ENCODE measurements at regions not wholly inside any gene's neighbourhood (a gene's known extent, or its start where the extent isn't known, plus 50 kb on each side); places are given as distances from the start of the nearest gene placed in this dataset.

DNA sequence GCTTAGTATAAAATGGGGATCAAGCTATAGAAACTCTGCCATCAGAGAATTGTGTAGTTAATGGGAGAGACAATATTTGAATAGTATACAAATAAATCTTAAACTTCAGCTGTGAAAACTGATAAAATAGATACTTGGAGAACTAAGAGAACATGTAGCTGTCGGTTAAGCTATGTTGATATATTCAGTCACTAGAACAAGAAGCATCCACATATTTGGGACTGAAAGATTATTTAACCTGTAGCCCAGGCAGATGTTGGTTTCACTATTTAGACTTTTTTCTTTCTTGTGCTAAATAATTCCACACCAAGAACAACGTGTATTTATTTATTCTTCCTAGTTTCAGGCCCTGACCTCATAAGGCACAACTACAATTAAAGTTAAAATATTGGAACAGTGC lies 521.0 kb upstream of the CCNG1 start:
- ATAC-seq: no peak
- H3K4me2 ChIP-seq: no peak overlapping the region
- H3K4me1 ChIP-seq: no peaks in the 10 kb centered on the region

DNA sequence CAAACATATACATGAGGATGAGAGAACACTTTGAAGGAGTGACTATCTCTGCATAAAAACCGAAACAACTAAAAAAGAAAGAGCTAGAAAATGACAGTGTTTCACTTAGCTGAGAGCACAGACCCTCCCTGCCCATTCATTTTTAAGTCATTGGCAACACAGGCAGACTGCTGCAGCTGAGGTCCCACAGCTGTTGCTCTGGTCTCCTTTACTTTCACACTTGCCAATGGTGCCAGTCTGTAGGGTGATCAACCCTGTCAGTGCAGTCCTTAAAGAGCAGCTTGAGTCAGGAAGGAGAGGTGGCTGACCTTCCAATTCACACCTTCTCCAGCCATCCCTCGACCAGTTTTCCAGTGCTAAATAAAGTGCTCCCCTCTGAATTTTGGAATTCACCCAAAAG lies 508.3 kb upstream of the CCNG1 start:
- H3K9me3 ChIP-seq: no peaks in the 10 kb centered on the region
- H3K4me1 ChIP-seq: no peaks in the 10 kb centered on the region
- no peak overlapping the region for H3K4me2 ChIP-seq
- TF ChIP-seq MAZ (IDR thresholded peaks at IDR 0.05; ENCODE audit: borderline replicate concordance, low read depth, low read length): no peak
- no peak for TF ChIP-seq NFE2L2 (conservative IDR thresholded peaks at IDR 0.05; ENCODE audit: low read length)
- no peak for TF ChIP-seq RCOR1 (IDR thresholded peaks at IDR 0.05; ENCODE audit: low read depth, low read length)
- no peak for TF ChIP-seq MYC (IDR thresholded peaks at IDR 0.05; ENCODE audit: borderline replicate concordance, low read length)
- TF ChIP-seq FOSL2 (IDR thresholded peaks at IDR 0.05): no peak
- TF ChIP-seq FOSL2 (CRISPR knock-in tag; IDR thresholded peaks at IDR 0.05): no peak
- TF ChIP-seq, protein P1, sequence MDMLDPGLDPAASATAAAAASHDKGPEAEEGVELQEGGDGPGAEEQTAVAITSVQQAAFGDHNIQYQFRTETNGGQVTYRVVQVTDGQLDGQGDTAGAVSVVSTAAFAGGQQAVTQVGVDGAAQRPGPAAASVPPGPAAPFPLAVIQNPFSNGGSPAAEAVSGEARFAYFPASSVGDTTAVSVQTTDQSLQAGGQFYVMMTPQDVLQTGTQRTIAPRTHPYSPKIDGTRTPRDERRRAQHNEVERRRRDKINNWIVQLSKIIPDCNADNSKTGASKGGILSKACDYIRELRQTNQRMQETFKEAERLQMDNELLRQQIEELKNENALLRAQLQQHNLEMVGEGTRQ (IDR thresholded peaks at IDR 0.05): no peak
- TF ChIP-seq POLR2A (IDR thresholded peaks at IDR 0.05; ENCODE audit: low read length): no peak
- TF ChIP-seq, protein P2, sequence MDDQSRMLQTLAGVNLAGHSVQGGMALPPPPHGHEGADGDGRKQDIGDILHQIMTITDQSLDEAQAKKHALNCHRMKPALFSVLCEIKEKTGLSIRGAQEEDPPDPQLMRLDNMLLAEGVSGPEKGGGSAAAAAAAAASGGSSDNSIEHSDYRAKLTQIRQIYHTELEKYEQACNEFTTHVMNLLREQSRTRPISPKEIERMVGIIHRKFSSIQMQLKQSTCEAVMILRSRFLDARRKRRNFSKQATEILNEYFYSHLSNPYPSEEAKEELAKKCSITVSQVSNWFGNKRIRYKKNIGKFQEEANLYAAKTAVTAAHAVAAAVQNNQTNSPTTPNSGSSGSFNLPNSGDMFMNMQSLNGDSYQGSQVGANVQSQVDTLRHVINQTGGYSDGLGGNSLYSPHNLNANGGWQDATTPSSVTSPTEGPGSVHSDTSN (IDR thresholded peaks at IDR 0.05): no peak
- TF ChIP-seq SMC3 (IDR thresholded peaks at IDR 0.05): no peak
- TF ChIP-seq CBX2 (IDR thresholded peaks at IDR 0.05; ENCODE audit: borderline replicate concordance, low read depth): no peak
- no peak for TF ChIP-seq POLR2AphosphoS2 (conservative IDR thresholded peaks at IDR 0.05; ENCODE audit: low read length)
- TF ChIP-seq, protein P3, sequence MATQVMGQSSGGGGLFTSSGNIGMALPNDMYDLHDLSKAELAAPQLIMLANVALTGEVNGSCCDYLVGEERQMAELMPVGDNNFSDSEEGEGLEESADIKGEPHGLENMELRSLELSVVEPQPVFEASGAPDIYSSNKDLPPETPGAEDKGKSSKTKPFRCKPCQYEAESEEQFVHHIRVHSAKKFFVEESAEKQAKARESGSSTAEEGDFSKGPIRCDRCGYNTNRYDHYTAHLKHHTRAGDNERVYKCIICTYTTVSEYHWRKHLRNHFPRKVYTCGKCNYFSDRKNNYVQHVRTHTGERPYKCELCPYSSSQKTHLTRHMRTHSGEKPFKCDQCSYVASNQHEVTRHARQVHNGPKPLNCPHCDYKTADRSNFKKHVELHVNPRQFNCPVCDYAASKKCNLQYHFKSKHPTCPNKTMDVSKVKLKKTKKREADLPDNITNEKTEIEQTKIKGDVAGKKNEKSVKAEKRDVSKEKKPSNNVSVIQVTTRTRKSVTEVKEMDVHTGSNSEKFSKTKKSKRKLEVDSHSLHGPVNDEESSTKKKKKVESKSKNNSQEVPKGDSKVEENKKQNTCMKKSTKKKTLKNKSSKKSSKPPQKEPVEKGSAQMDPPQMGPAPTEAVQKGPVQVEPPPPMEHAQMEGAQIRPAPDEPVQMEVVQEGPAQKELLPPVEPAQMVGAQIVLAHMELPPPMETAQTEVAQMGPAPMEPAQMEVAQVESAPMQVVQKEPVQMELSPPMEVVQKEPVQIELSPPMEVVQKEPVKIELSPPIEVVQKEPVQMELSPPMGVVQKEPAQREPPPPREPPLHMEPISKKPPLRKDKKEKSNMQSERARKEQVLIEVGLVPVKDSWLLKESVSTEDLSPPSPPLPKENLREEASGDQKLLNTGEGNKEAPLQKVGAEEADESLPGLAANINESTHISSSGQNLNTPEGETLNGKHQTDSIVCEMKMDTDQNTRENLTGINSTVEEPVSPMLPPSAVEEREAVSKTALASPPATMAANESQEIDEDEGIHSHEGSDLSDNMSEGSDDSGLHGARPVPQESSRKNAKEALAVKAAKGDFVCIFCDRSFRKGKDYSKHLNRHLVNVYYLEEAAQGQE (IDR thresholded peaks at IDR 0.05): no peak
- TF ChIP-seq HOXA7 (CRISPR knock-in tag; IDR thresholded peaks at IDR 0.05): no peak
- no peak for TF ChIP-seq RFX5 (IDR thresholded peaks at IDR 0.05)
- no peak for TF ChIP-seq KDM5A (IDR thresholded peaks at IDR 0.05)
- TF ChIP-seq, protein P4, sequence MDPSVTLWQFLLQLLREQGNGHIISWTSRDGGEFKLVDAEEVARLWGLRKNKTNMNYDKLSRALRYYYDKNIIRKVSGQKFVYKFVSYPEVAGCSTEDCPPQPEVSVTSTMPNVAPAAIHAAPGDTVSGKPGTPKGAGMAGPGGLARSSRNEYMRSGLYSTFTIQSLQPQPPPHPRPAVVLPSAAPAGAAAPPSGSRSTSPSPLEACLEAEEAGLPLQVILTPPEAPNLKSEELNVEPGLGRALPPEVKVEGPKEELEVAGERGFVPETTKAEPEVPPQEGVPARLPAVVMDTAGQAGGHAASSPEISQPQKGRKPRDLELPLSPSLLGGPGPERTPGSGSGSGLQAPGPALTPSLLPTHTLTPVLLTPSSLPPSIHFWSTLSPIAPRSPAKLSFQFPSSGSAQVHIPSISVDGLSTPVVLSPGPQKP (IDR thresholded peaks at IDR 0.05; ENCODE audit: low read depth, low read length): no peak
- TF ChIP-seq BHLHE40 (IDR thresholded peaks at IDR 0.05; ENCODE audit: low read depth, low read length): no peak
- no peak for TF ChIP-seq CBX8 (IDR thresholded peaks at IDR 0.05)
- no peak for TF ChIP-seq HDAC2 (IDR thresholded peaks at IDR 0.05)
- CTCF ChIA-PET: no interaction called here
- H3K27ac ChIP-seq: no peak overlapping the region
- 0% methylated on average over 2 of the region's 2 CpGs for WGBS (ENCODE audit: missing lambda C conversion rate)
- ATAC-seq: no peak
- FAIRE-seq: no peak
- POLR2A ChIA-PET: no interaction called here
- H3K4me3 ChIP-seq: no peak overlapping the region
- no peak for DNase-seq (ENCODE audit: low read depth in 1 of 2, low spot score in 1 of 2)

More for the DNA sequence above, 521.0 kb upstream of the CCNG1 start:
- FAIRE-seq: no peak
- CTCF ChIA-PET: no interaction called here
- POLR2A ChIA-PET: no interaction called here
- 7% methylated on average over 2 of the region's 2 CpGs for WGBS (ENCODE audit: missing lambda C conversion rate)
- TF ChIP-seq ZFP36 (IDR thresholded peaks at IDR 0.05; ENCODE audit: borderline replicate concordance, partially characterized antibody): no peak
- H3K27ac ChIP-seq: no peak overlapping the region
- no peak for DNase-seq (ENCODE audit: low read depth in 1 of 2, low spot score in 1 of 2)
- H3K9me3 ChIP-seq: no peaks in the 10 kb centered on the region
- H3K4me3 ChIP-seq: no peak overlapping the region
